ENCODE measurements at regions not wholly inside any gene's neighbourhood (a gene's known extent, or its start where the extent isn't known, plus 50 kb on each side); places are given as distances from the start of the nearest gene placed in this dataset.
A peak's percentile ranks its signal among the peaks of the same experiment; 100 is the strongest.

- Histone ChIP-seq H3K27ac (no peak overlapping the region), H3K36me3 (ENCODE audit: low read depth) (no peaks in the 10 kb centered on the region), H3K4me1 (replicated peaks; ENCODE audit: insufficient read depth) (0 out of 2 replicates have a peak, but pooled peaks cover 7% of the 10 kb centered on the region), H2AFZ (no peak overlapping the region), H3K9me3 (ENCODE audit: insufficient read depth, low read depth) (no peaks in the 10 kb centered on the region), H3F3A (ENCODE audit: insufficient read depth, low read depth) (no peaks in the 10 kb centered on the region), H3K79me2 (ENCODE audit: low read depth) (no peaks in the 10 kb centered on the region), H3K4me3 (no peak overlapping the region), H3K27me3 (ENCODE audit: insufficient read depth, low read depth) (no peaks in the 10 kb centered on the region), H4K20me1 (ENCODE audit: insufficient read depth) (no peaks in the 10 kb centered on the region), H3K9me2 (ENCODE audit: insufficient read depth) (no peaks in the 10 kb centered on the region), H3K4me2 (peak overlapping the region; percentile 24)
- POLR2A ChIA-PET (ENCODE audit: unreplicated experiment), result interaction anchor here (0.6 kb wide), 1 partner anchor 144 kb away, joined by 4 read pairs; no protein-coding TSS in a partner anchor
- DNase-seq, result no peak
- TF ChIP-seq EZH2 (IDR thresholded peaks at IDR 0.05; ENCODE audit: low read depth), result no peak
- TF ChIP-seq CTCF (conservative IDR thresholded peaks at IDR 0.05), result no peak
- no TSS peak for BruUV-seq (replicated peaks)
- CTCF ChIA-PET, result no interaction called here
- intact Hi-C loops (cut with micrococcal nuclease; ENCODE audit: unreplicated experiment), result no loop called here
Measured at GRCh38 chr4:89397441-89397840, 89.8 kb upstream of the GPRIN3 start.

GRCh38 chr4:89382439-89382838 lies 74.8 kb upstream of the GPRIN3 start:
- no TSS peak for BruUV-seq (replicated peaks)
- Histone ChIP-seq H3K9me3 (ENCODE audit: insufficient read depth, low read depth) (no peaks in the 10 kb centered on the region), H3K4me3 (no peak overlapping the region), H3F3A (ENCODE audit: insufficient read depth, low read depth) (no peaks in the 10 kb centered on the region), H3K36me3 (ENCODE audit: low read depth) (no peaks in the 10 kb centered on the region), H4K20me1 (ENCODE audit: insufficient read depth) (no peaks in the 10 kb centered on the region), H2AFZ (no peak overlapping the region), H3K27ac (no peak overlapping the region), H3K9me2 (ENCODE audit: insufficient read depth) (no peaks in the 10 kb centered on the region), H3K4me2 (no peak overlapping the region), H3K79me2 (ENCODE audit: low read depth) (no peaks in the 10 kb centered on the region), H3K4me1 (replicated peaks; ENCODE audit: insufficient read depth) (no peaks in the 10 kb centered on the region), H3K27me3 (ENCODE audit: insufficient read depth, low read depth) (no peaks in the 10 kb centered on the region)
- no peak for DNase-seq
- TF ChIP-seq EZH2 (IDR thresholded peaks at IDR 0.05; ENCODE audit: low read depth) (no peak), CTCF (conservative IDR thresholded peaks at IDR 0.05) (no peak)
- ChIA-PET POLR2A (ENCODE audit: unreplicated experiment) (no interaction called here), CTCF (no interaction called here)
- intact Hi-C loops (cut with micrococcal nuclease; ENCODE audit: unreplicated experiment), result no loop called here

- Histone ChIP-seq H3K4me2 (no peak overlapping the region), H3K9me2 (ENCODE audit: insufficient read depth) (no peaks in the 10 kb centered on the region), H3K79me2 (ENCODE audit: low read depth) (no peaks in the 10 kb centered on the region), H3F3A (ENCODE audit: insufficient read depth, low read depth) (no peaks in the 10 kb centered on the region), H3K9me3 (ENCODE audit: insufficient read depth, low read depth) (no peaks in the 10 kb centered on the region), H3K27me3 (ENCODE audit: insufficient read depth, low read depth) (no peaks in the 10 kb centered on the region), H3K27ac (no peak overlapping the region), H3K36me3 (ENCODE audit: low read depth) (no peaks in the 10 kb centered on the region), H4K20me1 (ENCODE audit: insufficient read depth) (no peaks in the 10 kb centered on the region), H3K4me1 (replicated peaks; ENCODE audit: insufficient read depth) (no peaks in the 10 kb centered on the region), H3K4me3 (no peak overlapping the region), H2AFZ (no peak overlapping the region)
- CTCF ChIA-PET, result no interaction called here
- TF ChIP-seq CTCF (conservative IDR thresholded peaks at IDR 0.05) (no peak), EZH2 (IDR thresholded peaks at IDR 0.05; ENCODE audit: low read depth) (no peak)
- no peak for DNase-seq
- POLR2A ChIA-PET (ENCODE audit: unreplicated experiment), result interaction anchor here (0.6 kb wide), 1 partner anchor 617 kb away, joined by 3 read pairs; no protein-coding TSS in a partner anchor
- BruUV-seq (replicated peaks), result no TSS peak
- intact Hi-C loops (cut with micrococcal nuclease; ENCODE audit: unreplicated experiment), result no loop called here
Measured at GRCh38 chr4:89380980-89381379, 73.4 kb upstream of the GPRIN3 start.
